Erythroblast (primary cell): ENCODE measurements at regions not wholly inside any gene's neighbourhood (a gene's known extent, or its start where the extent isn't known, plus 50 kb on each side); places are given as distances from the start of the nearest gene placed in this dataset.

Experiments
- GATA1 ChIP-seq: IDR thresholded peaks from 2 replicates; pipeline ENCODE4 v1.6.1; 2011; ENCODE audit warnings: low read depth, mild to moderate bottlenecking, control low read depth, low read length, moderate library complexity
- POLR2A ChIP-seq: IDR thresholded peaks from 2 replicates; pipeline ENCODE4 v1.6.1; 2011; ENCODE audit warnings: mild to moderate bottlenecking, low read length

DNA sequence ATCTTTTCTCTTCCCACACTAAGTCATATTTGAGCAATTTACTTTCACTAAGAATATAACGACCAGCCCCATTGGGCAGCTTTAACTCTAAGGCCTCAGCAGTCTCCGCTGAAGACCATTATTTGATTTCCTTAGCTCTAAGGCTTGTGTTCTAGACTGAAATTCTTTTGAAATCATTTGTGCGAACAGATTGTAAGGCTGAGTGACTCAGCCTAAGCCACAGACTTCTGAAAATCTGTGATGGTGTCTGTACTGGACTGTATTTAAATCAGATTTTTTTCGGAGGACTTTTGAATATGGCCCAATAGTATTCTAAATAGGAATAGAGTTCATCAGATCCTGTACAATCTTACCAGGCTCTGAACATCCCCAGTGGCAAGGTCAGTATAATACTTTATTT lies 150.3 kb upstream of the TECRL start:
- TF ChIP-seq POLR2A, result no peak
- no peak for TF ChIP-seq GATA1
